ENCODE measurements at regions not wholly inside any gene's neighbourhood (a gene's known extent, or its start where the extent isn't known, plus 50 kb on each side); places are given as distances from the start of the nearest gene placed in this dataset.

- no peak for TF ChIP-seq CTCF (IDR thresholded peaks at IDR 0.05)
These were observed 129.7 kb downstream of the IRS1 start for GRCh38 chr2:226669905-226670304.

GRCh38 chr2:226669249-226669648 lies 130.4 kb downstream of the IRS1 start:
- TF ChIP-seq CTCF (IDR thresholded peaks at IDR 0.05), result no peak

- TF ChIP-seq CTCF (IDR thresholded peaks at IDR 0.05), result no peak
These were observed 131.9 kb downstream of the IRS1 start for GRCh38 chr2:226667736-226668135.

- TF ChIP-seq CTCF (IDR thresholded peaks at IDR 0.05), result no peak
These were observed 134.3 kb downstream of the IRS1 start for GRCh38 chr2:226665306-226665831.

GRCh38 chr2:226664661-226665060 lies 135.0 kb downstream of the IRS1 start:
- TF ChIP-seq CTCF (IDR thresholded peaks at IDR 0.05), result no peak

GRCh38 chr2:226664140-226664539 lies 135.5 kb downstream of the IRS1 start:
- no peak for TF ChIP-seq CTCF (IDR thresholded peaks at IDR 0.05)

- TF ChIP-seq CTCF (IDR thresholded peaks at IDR 0.05), result no peak
These were observed 137.7 kb downstream of the IRS1 start for GRCh38 chr2:226661789-226662545.
